Skeletal muscle tissue (tissue), 4 donors: ENCODE measurements at regions not wholly inside any gene's neighbourhood (a gene's known extent, or its start where the extent isn't known, plus 50 kb on each side); places are given as distances from the start of the nearest gene placed in this dataset. TPM values are rescaled to one million over a fixed set of nuclear protein-coding genes. Genes with fewer than 3 reads are reported as not detected.
"Not testable (repeated sequence)": the region's sequence is repeated elsewhere in the genome, so short reads cannot be mapped to it uniquely, and the experiment has no call there.

Source experiments
- H3K27ac ChIP-seq: one replicate; pipeline ENCODE4 v1.7.0; 2013; ENCODE audit warnings: mild to moderate bottlenecking, low read depth, low read length, inconsistent platforms
- H3K27me3 ChIP-seq, 3 donors: one replicate each; pipeline ENCODE4 v1.7.0; 2013; ENCODE audit warnings: low read length in 3 of 3; ENCODE audit not compliant: control insufficient read depth in 3 of 3, insufficient read depth in 3 of 3
- H3K36me3 ChIP-seq, 3 donors: one replicate each; pipeline ENCODE4 v1.7.0; 2013; ENCODE audit warnings: low read length in 3 of 3; ENCODE audit not compliant: control insufficient read depth in 3 of 3, insufficient read depth in 3 of 3
- H3K4me1 ChIP-seq, 3 donors: one replicate each; pipeline ENCODE4 v1.7.0; 2013; ENCODE audit warnings: low read length in 3 of 3, mild to moderate bottlenecking in 3 of 3; ENCODE audit not compliant: control insufficient read depth in 3 of 3, insufficient read depth in 3 of 3
- H3K4me3 ChIP-seq, 3 donors: one replicate each; pipeline ENCODE4 v1.7.0; 2013; ENCODE audit warnings: low read length in 3 of 3
- H3K9ac ChIP-seq, 3 donors: one replicate each; pipeline ENCODE4 v1.7.0; 2013; ENCODE audit warnings: low read length in 3 of 3, mild to moderate bottlenecking in 3 of 3, moderate library complexity in 2 of 3, low read depth in 1 of 3
- H3K9me3 ChIP-seq, 3 donors: one replicate each; pipeline ENCODE4 v1.7.0; 2013; ENCODE audit warnings: low read length in 3 of 3; ENCODE audit not compliant: control insufficient read depth in 3 of 3
- small RNA-seq: library from RNA; depleted of rRNA; stranded (forward); fragments of <200 nt; gene quantifications from one replicate; pipeline ENCODE3, GENCODE V24; 2014
- donor health status: Osteomylitis.

GRCh38 chr12:41645624-41646023, 457.5 kb downstream of the PDZRN4 start:
- Histone ChIP-seq H3K36me3 (no peaks in the 10 kb centered on the region), H3K27ac (no peak overlapping the region), H3K4me3 (no peak overlapping the region), H3K9me3 (no peaks in the 10 kb centered on the region), H3K9ac (no peak overlapping the region), H3K4me1 (no peaks in the 10 kb centered on the region), H3K27me3 (no peaks in the 10 kb centered on the region)

GRCh38 chr12:41642808-41643207, 454.7 kb downstream of the PDZRN4 start:
- not testable (repeated sequence) for H3K27me3 ChIP-seq, H3K36me3 ChIP-seq, H3K9me3 ChIP-seq, H3K27ac ChIP-seq, H3K9ac ChIP-seq, H3K4me1 ChIP-seq, H3K4me3 ChIP-seq

- no peak overlapping the region for H3K9ac ChIP-seq
- no peak overlapping the region for H3K4me3 ChIP-seq
- no peaks in the 10 kb centered on the region for H3K4me1 ChIP-seq
- H3K9me3 ChIP-seq = no peaks in the 10 kb centered on the region
- H3K27ac ChIP-seq = no peak overlapping the region
- H3K36me3 ChIP-seq = no peaks in the 10 kb centered on the region
- no peaks in the 10 kb centered on the region for H3K27me3 ChIP-seq
Observed at GRCh38 chr12:41636653-41637052, 448.5 kb downstream of the PDZRN4 start.

- H3K4me3 ChIP-seq = no peak overlapping the region
- H3K9me3 ChIP-seq = no peaks in the 10 kb centered on the region
- no peak overlapping the region for H3K9ac ChIP-seq
- no peak overlapping the region for H3K27ac ChIP-seq
- no peaks in the 10 kb centered on the region for H3K27me3 ChIP-seq
- H3K4me1 ChIP-seq = no peaks in the 10 kb centered on the region
- no peaks in the 10 kb centered on the region for H3K36me3 ChIP-seq
Observed at GRCh38 chr12:41635626-41636364, 447.7 kb downstream of the PDZRN4 start.

GRCh38 chr12:41634091-41634490, 446.0 kb downstream of the PDZRN4 start:
- Histone ChIP-seq H3K4me1 (no peaks in the 10 kb centered on the region), H3K9me3 (no peaks in the 10 kb centered on the region)

GRCh38 chr12:41629611-41630010, 441.5 kb downstream of the PDZRN4 start:
- H3K4me1 ChIP-seq = no peaks in the 10 kb centered on the region
- H3K9me3 ChIP-seq = peaks cover 0 to 5% (median 0%) of the 10 kb centered on the region in 3 donors
- H3K4me3 ChIP-seq = no peak overlapping the region
- H3K27me3 ChIP-seq = no peaks in the 10 kb centered on the region
- no peak overlapping the region for H3K9ac ChIP-seq
- no peaks in the 10 kb centered on the region for H3K36me3 ChIP-seq
- H3K27ac ChIP-seq = no peak overlapping the region

More at GRCh38 chr12:41634091-41634490, 446.0 kb downstream of the PDZRN4 start:
- H3K4me3 ChIP-seq = no peak overlapping the region
- H3K27me3 ChIP-seq = no peaks in the 10 kb centered on the region
- H3K36me3 ChIP-seq = no peaks in the 10 kb centered on the region
- H3K9ac ChIP-seq = no peak overlapping the region
- H3K27ac ChIP-seq = no peak overlapping the region

GRCh38 chr12:41627476-41627875, 439.4 kb downstream of the PDZRN4 start:
- no peaks in the 10 kb centered on the region for H3K27me3 ChIP-seq
- H3K27ac ChIP-seq = no peak overlapping the region
- H3K9me3 ChIP-seq = peaks cover 0 to 5% (median 0%) of the 10 kb centered on the region in 3 donors
- no peaks in the 10 kb centered on the region for H3K36me3 ChIP-seq
- no peak overlapping the region for H3K9ac ChIP-seq
- no peaks in the 10 kb centered on the region for H3K4me1 ChIP-seq
- no peak overlapping the region for H3K4me3 ChIP-seq

- no peaks in the 10 kb centered on the region for H3K36me3 ChIP-seq
- no peaks in the 10 kb centered on the region for H3K27me3 ChIP-seq
Observed at GRCh38 chr12:41624571-41624970, 436.5 kb downstream of the PDZRN4 start.

More at GRCh38 chr12:41624571-41624970, 436.5 kb downstream of the PDZRN4 start:
- Histone ChIP-seq H3K9me3 (peaks cover 0 to 5% (median 0%) of the 10 kb centered on the region in 3 donors), H3K4me1 (no peaks in the 10 kb centered on the region), H3K27ac (no peak overlapping the region), H3K9ac (no peak overlapping the region), H3K4me3 (no peak overlapping the region)

Small RNA genes lying in the stretch of these regions (small RNA-seq; reads per million reads assigned to genes)
- gene RNA5SP360 = not detected
